ENCODE measurements at regions not wholly inside any gene's neighbourhood (a gene's known extent, or its start where the extent isn't known, plus 50 kb on each side); places are given as distances from the start of the nearest gene placed in this dataset.

GRCh38 chr2:41170589-41170988 is 718.7 kb upstream of the SLC8A1 start:
- no peak for DNase-seq (ENCODE audit: extremely low spot score, unreplicated experiment)
- H3K36me3 Mint-ChIP-seq = no peaks in the 10 kb centered on the region
- H3K4me1 Mint-ChIP-seq (ENCODE audit: unreplicated experiment) = no peaks in the 10 kb centered on the region
- no peak overlapping the region for H3K4me3 Mint-ChIP-seq
- no peak for TF ChIP-seq CTCF (conservative IDR thresholded peaks at IDR 0.05)
- H3K27me3 Mint-ChIP-seq = no peaks in the 10 kb centered on the region
- H3K27ac Mint-ChIP-seq = no peak overlapping the region
- H3K9me3 Mint-ChIP-seq = no peaks in the 10 kb centered on the region

GRCh38 chr2:41180387-41180786 is 728.5 kb upstream of the SLC8A1 start:
- no peak overlapping the region for H3K27ac Mint-ChIP-seq
- H3K4me3 Mint-ChIP-seq = no peak overlapping the region
- H3K4me1 Mint-ChIP-seq (ENCODE audit: unreplicated experiment) = no peaks in the 10 kb centered on the region
- no peaks in the 10 kb centered on the region for H3K27me3 Mint-ChIP-seq
- no peak for DNase-seq (ENCODE audit: extremely low spot score, unreplicated experiment)
- TF ChIP-seq CTCF (conservative IDR thresholded peaks at IDR 0.05) = no peak
- H3K9me3 Mint-ChIP-seq = peaks cover 6% of the 10 kb centered on the region
- no peaks in the 10 kb centered on the region for H3K36me3 Mint-ChIP-seq

- no peak for TF ChIP-seq CTCF (conservative IDR thresholded peaks at IDR 0.05)
- H3K27ac Mint-ChIP-seq = no peak overlapping the region
- H3K4me3 Mint-ChIP-seq = no peak overlapping the region
- no peak for DNase-seq (ENCODE audit: extremely low spot score, unreplicated experiment)
- H3K4me1 Mint-ChIP-seq (ENCODE audit: unreplicated experiment) = no peaks in the 10 kb centered on the region
- H3K9me3 Mint-ChIP-seq = peaks cover 6% of the 10 kb centered on the region
- H3K27me3 Mint-ChIP-seq = no peaks in the 10 kb centered on the region
- H3K36me3 Mint-ChIP-seq = no peaks in the 10 kb centered on the region
Measured at GRCh38 chr2:41182961-41183360, 731.1 kb upstream of the SLC8A1 start.

GRCh38 chr2:41187376-41188122 is 735.7 kb upstream of the SLC8A1 start:
- Mint-ChIP-seq H3K27ac (no peak overlapping the region), H3K4me3 (no peak overlapping the region), H3K9me3 (no peaks in the 10 kb centered on the region), H3K4me1 (ENCODE audit: unreplicated experiment) (no peaks in the 10 kb centered on the region), H3K27me3 (no peaks in the 10 kb centered on the region), H3K36me3 (no peaks in the 10 kb centered on the region)
- DNase-seq (ENCODE audit: extremely low spot score, unreplicated experiment) = no peak
- TF ChIP-seq CTCF (conservative IDR thresholded peaks at IDR 0.05) = no peak

- TF ChIP-seq CTCF (conservative IDR thresholded peaks at IDR 0.05) = no peak
- Mint-ChIP-seq H3K4me3 (no peak overlapping the region), H3K27me3 (no peaks in the 10 kb centered on the region), H3K9me3 (no peaks in the 10 kb centered on the region), H3K27ac (no peak overlapping the region), H3K36me3 (no peaks in the 10 kb centered on the region), H3K4me1 (ENCODE audit: unreplicated experiment) (peaks cover 8% of the 10 kb centered on the region)
- DNase-seq (ENCODE audit: extremely low spot score, unreplicated experiment) = no peak
Measured at GRCh38 chr2:41194230-41194629, 742.3 kb upstream of the SLC8A1 start.

Measured in type B pancreatic cell (in vitro differentiated cells).